NCI-H1092 treated with DMSO at 0.1 percent for 48 hours (cell line): ENCODE measurements at regions not wholly inside any gene's neighbourhood (a gene's known extent, or its start where the extent isn't known, plus 50 kb on each side); places are given as distances from the start of the nearest gene placed in this dataset.
"Not testable (repeated sequence)": the region's sequence is repeated elsewhere in the genome, so short reads cannot be mapped to it uniquely, and the experiment has no call there.

Source experiments
- DNase-seq: peaks from one replicate; lab custom pipeline; 2025; lab: John Stamatoyannopoulos, UW

GRCh38 chr16:51852892-51853291 lies 694.1 kb downstream of the TOX3 start:
- no peak for DNase-seq

GRCh38 chr16:51851111-51851510 lies 695.8 kb downstream of the TOX3 start:
- DNase-seq, result no peak

GRCh38 chr16:51849715-51850114 lies 697.2 kb downstream of the TOX3 start:
- DNase-seq, result no peak

GRCh38 chr16:51845586-51846305 lies 694.7 kb upstream of the SALL1 start:
- DNase-seq, result no peak

GRCh38 chr16:51839727-51840462 lies 688.8 kb upstream of the SALL1 start:
- DNase-seq, result no peak

GRCh38 chr16:51834794-51835193 lies 683.7 kb upstream of the SALL1 start:
- DNase-seq, result no peak

- no peak for DNase-seq
Observed at GRCh38 chr16:51834133-51834532, 683.1 kb upstream of the SALL1 start.

- DNase-seq, result no peak
Observed at GRCh38 chr16:51831595-51832367, 680.7 kb upstream of the SALL1 start.

GRCh38 chr16:51831034-51831433 lies 680.0 kb upstream of the SALL1 start:
- not testable (repeated sequence) for DNase-seq

GRCh38 chr16:51825779-51826178 lies 674.7 kb upstream of the SALL1 start:
- DNase-seq, result no peak

GRCh38 chr16:51822471-51822870 lies 671.4 kb upstream of the SALL1 start:
- DNase-seq, result no peak

- DNase-seq, result no peak
Observed at GRCh38 chr16:51821527-51821926, 670.5 kb upstream of the SALL1 start.

GRCh38 chr16:51820176-51820575 lies 669.1 kb upstream of the SALL1 start:
- DNase-seq, result no peak

GRCh38 chr16:51818342-51818944 lies 667.4 kb upstream of the SALL1 start:
- peak; percentile 52 for DNase-seq

GRCh38 chr16:51816929-51817328 lies 665.9 kb upstream of the SALL1 start:
- no peak for DNase-seq

GRCh38 chr16:51815523-51815922 lies 664.5 kb upstream of the SALL1 start:
- DNase-seq, result no peak

- no peak for DNase-seq
Observed at GRCh38 chr16:51814617-51815016, 663.5 kb upstream of the SALL1 start.

GRCh38 chr16:51813609-51814008 lies 662.5 kb upstream of the SALL1 start:
- no peak for DNase-seq

GRCh38 chr16:51812945-51813344 lies 661.9 kb upstream of the SALL1 start:
- DNase-seq, result no peak

- DNase-seq, result no peak
Observed at GRCh38 chr16:51807551-51807950, 656.5 kb upstream of the SALL1 start.

- DNase-seq, result no peak
Observed at GRCh38 chr16:51801635-51802034, 650.6 kb upstream of the SALL1 start.

- DNase-seq, result no peak
Observed at GRCh38 chr16:51797669-51798259, 646.7 kb upstream of the SALL1 start.
